IPS DF 4.7 (cell line): ENCODE measurements at regions not wholly inside any gene's neighbourhood (a gene's known extent, or its start where the extent isn't known, plus 50 kb on each side); places are given as distances from the start of the nearest gene placed in this dataset.

Experiments used
- DNase-seq: peaks from one replicate; pipeline ENCODE4 v3.0.0-alpha.2; 2013; ENCODE audit warnings: low spot score; ENCODE audit errors: extremely low read depth

GRCh38 chr18:52009958-52010357, 330.0 kb upstream of the DCC start:
- no peak for DNase-seq

- no peak for DNase-seq
These were observed 293.9 kb upstream of the DCC start for GRCh38 chr18:52045946-52046675.

- no peak for DNase-seq
These were observed 293.2 kb upstream of the DCC start for GRCh38 chr18:52046842-52047241.

DNA sequence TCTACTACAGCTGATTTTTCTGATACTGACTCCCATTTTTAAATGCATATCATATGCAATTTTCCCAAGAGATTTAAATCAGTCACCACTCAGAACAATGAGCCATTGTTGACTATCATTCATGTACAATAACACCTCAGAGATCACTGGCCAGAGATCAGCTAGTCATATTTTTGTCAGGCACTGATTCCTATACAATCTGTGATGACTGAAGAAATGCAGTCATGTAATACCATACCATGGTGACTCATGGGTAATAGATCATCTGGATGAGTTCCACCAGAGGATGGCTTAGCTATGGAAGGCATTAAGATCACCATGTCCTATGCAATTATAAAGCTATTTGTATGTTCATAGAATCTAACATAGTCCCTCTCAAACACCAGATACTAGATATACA, 285.7 kb upstream of the DCC start:
- DNase-seq = no peak

GRCh38 chr18:52060607-52061304, 279.2 kb upstream of the DCC start:
- DNase-seq = no peak

DNA sequence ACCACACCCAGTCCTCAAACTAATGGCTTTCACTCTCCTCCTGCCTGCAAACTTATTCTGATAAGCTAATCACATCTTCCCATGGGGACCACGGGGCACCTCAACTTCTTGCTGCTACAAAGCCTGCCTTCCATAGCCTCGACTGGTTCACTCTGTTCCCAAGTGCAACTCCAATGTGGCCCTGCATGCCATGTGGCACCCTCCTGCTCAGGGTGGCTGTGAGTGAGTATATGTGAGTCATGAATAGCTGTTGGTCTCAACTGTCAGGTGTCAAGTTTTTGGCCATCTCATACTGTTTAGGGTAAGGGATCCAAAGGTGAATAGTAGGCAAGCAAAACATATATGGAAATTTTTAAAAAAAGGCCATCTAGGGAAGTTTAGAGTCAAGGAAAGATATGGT, 276.1 kb upstream of the DCC start:
- DNase-seq = no peak

- no peak for DNase-seq
These were observed 270.8 kb upstream of the DCC start for GRCh38 chr18:52069201-52069600.

DNA sequence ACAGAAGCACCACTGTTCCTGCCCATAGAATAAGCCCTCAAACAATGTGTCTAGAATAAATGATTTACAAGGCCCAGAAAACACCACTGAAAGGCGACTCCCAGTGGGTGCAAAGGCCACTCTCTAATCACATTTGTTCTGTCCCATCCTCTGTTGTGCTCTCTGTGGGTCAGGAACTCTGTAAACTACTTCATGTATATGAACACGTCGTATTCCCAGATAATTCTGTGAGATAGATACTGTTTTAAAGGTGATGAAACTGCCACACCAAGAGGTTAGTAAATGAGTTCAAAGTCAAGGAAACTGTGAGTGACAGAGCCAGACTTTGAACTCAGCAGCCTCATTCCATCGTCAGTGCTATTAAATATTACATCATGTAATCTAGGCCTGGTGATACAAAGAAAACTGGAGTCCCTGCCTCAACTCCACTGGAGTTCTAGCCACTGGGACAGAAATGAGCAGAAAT, 269.7 kb upstream of the DCC start:
- DNase-seq = no peak

DNA sequence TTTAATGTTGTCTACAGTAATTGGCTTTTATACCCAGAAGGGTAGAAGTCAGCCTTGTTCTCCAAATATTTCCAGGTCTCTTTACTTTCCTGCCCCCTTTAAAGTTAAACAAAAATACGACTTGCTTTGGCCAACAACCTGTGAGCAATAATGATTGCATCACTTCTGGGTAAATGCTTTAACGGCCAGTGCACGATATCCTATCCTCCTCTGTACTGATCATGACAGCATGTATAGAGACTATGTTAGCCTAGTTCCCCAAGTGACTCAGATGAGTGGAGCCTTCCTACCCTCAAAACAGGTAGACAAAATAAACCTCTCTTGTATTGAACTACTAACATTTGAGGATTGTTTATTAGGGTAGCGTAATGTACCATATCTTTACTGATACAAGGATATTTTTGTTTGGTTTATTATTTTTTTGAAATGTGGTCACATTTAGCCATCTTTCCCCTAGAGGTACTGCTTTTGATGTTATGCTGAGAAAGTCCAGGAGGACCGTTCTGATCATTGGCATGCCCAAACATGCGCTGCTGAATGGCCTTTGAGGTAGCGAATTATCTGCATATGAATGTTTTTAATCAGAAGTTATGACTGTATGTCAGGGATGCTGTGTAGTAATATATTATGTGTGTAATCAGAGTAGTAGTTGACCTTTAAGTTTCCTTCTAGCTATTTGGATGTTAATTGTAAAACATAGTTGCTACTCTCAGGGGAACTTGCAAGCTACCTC, 262.6 kb upstream of the DCC start:
- DNase-seq = no peak

DNA sequence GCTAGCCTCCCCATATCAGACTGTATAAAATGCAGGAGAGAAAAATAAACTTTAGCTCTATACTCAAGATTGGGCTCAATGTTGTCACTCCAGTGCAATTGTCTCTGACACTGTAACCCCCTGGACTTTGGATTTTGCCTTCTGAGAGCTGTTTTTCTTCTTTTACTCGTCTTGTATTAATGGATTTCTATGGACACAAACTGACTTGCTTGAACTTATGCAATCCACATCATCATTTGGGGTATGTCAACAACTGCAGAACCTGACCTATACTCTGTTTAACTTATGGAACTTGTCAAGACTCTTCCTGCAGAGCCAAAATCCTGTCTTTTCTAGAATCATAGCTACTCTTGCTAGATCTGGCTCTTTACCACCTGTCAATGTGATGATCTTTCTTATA, 257.8 kb upstream of the DCC start:
- DNase-seq = no peak

GRCh38 chr18:52087140-52087539, 252.9 kb upstream of the DCC start:
- no peak for DNase-seq

DNA sequence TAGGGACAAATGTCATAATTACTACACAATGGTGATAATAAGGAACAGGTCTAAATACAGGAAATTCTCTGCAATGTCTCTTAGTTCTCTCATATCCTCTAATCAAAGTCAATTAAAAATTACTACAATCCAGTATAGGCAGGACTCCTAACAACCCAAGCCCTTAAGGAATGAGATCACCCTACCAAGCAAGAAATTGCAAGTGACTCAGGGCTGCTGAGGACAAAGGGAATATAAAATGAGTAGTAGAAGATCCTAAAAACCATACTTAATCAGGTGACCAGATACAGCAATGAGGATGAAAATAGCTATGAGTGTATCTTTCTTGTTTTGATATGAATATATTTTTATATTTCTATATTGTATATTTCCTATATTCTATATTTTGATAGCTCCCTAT, 250.0 kb upstream of the DCC start:
- DNase-seq = no peak

DNA sequence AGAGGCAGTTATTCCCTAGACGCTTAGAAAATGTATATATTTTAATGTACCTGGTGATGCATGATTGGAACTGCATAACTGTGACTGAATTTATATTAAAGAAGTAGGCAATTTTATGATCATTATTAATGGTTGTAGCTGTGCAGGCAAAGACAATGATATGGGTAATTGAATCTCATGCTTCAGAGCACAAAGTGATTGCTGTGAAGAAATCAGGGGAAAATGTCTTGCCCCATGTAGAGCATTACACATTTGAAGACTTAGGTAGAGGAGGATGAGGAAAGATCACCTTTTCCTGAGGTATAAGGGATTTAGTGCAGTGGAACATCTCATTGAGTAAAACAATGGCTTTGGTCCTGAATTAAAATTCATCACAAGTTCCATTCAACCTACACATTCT, 246.8 kb upstream of the DCC start:
- no peak for DNase-seq

DNA sequence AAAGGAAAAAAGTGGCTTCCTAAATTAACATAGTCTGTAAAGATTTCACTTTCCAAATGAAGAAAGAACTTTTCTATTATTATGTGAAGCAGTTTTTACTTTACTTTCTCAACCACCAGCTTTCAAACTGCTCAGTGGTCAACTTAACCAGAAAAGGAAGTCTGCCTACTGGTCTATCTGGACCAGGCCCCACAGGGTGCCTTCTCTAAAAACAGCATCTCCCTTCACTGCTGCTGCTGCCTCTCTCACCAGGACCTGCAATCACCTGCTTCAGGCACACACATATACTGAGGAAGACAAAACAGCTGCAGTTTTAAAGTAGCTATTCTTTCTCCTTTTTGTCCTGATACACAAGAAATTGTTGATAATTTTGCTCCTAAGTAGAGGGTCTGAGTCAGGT, 221.3 kb upstream of the DCC start:
- no peak for DNase-seq

DNA sequence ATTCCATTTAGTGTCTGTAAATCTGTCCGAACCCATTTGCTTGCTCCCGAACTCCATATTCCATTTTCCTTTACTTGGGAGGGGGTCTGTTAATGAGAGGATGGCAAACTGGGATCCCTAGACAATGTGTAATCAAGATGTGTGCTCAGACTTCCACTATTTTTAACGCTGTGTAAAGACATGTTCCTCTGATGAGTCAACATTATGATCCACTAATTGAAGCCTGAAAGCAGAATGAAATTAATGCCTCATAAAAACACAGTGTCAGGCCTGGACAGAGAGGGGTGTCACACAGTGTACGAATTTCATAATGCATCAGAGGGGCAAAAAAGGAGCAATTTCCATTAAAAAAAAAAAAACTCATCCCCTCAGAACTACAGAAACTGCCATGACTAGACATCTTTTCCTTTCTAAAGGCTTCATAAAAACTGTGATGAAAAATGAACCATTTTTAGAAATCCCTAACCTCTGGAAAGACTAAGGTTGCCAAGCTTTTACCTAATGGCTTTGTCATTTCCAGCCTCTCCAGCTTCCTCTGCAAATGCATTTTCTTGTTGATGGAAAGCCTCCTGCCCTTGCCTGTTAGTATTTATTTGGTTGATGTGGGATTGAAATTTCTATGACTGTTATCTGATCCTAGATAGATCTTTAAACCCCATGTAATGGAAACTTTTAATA, 209.2 kb upstream of the DCC start:
- DNase-seq = no peak

- no peak for DNase-seq
These were observed 208.2 kb upstream of the DCC start for GRCh38 chr18:52131845-52132244.

DNA sequence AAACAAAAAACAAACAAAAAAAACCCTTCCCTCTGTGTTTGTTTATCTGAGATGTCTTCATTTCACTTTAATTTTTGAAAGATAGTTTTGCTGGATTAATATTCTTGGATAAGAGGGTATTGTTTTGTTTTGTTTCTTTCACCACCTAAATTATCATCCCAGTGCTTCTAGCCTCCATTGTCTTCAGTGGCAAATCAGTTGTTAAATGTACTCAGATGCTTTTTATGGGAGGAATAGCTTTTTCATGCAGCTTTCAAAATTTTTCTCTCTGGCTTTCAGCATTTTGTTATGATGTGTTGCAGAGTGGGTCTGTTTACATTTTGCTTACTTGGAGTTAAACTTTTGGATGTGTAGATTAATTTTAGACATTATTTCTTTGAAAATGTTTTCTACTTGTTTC, 203.5 kb upstream of the DCC start:
- DNase-seq = no peak

DNA sequence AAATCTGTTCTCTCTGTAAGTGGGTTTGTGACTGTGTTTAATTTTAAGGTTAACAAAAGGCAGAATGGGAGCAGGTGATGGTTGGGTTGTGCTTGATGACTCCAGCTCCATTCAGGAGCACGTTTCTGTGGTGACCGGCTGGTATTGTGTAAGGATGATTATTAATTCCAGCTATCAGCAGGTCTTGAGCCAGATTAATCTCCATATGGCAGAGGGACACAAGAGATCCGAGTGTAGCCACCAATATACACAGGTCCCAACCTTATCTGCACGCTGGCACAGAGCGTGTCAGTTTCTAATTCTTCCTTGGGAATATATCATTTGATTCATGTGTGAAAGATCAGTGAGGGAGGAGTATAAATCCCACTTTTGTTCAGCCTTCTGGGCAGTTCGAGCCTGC, 199.0 kb upstream of the DCC start:
- DNase-seq = no peak

DNA sequence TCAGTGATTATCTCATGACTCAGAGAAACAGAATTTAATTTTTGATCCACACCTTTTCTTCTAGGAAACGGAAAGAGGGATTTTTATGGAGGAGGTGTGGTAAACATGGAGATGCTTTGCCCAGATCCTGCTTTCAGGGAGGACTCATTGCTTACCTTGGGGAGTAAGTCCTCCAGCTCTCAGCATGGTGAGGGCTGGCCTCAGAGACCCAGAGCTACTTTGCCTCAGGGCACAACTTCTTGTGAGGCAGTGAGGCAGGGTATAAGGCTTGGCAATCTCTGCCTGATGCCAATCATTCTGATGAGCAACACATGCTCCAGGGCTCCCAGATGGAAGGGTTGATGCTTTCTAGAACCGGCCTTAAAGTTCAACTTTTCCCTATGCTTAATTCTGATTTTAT, 189.9 kb upstream of the DCC start:
- no peak for DNase-seq

DNA sequence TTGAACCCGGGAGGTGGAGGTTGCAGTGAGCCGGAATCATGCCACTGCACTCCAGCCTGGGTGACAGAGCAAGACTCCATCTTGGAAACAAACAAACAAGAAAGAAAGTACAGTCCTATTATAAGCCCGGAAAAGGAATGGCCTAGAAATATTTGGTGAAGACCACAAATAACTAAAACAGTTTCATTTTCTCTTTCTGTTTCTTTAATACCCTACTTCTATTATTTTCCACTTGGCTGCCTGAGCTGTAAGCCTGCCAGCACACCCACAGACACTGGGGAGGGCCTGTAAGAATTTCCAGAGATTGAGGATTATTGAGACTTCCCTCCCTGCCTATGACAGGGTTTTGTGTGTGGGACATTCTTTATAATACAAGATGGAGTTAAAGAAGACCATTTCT, 188.0 kb upstream of the DCC start:
- no peak for DNase-seq

GRCh38 chr18:52156166-52156565, 183.8 kb upstream of the DCC start:
- no peak for DNase-seq

DNA sequence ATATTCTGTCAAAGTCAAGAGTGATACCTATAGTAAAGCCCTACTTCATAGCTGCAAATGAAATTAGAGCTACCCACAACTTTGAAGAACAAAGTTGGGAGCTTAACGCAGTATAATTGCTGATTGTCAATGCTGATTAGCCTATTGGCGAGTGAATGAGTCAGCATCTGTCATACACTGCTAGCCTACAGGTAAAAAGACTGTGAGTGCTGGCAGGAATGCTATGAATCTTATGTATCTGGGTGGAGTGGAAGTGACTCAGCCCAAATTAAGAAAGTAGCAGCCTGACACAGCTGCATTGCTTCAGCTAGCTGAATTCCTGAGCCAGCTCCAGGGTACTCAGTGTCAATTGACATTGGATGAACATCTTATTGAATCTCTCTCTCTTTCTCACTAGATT, 179.4 kb upstream of the DCC start:
- peak; percentile 46 for DNase-seq
